Stomach (tissue), 4 donors: ENCODE measurements at regions not wholly inside any gene's neighbourhood (a gene's known extent, or its start where the extent isn't known, plus 50 kb on each side); places are given as distances from the start of the nearest gene placed in this dataset.

Source experiments
- CTCF ChIP-seq, 7 experiments: fragments of 450-650 bp in 4 of 7; fragments of 200-600 bp in 3 of 7; sonication (generic) in 3 of 7; IDR thresholded peaks; one replicate each; pipeline ENCODE4 v1.5.1; 2016 to 2019; ENCODE audit warnings: antibody characterized with exemption in 7 of 7, control low read depth in 2 of 7, mild to moderate bottlenecking in 1 of 7
- POLR2A ChIP-seq, 4 donors: fragments of 450-650 bp; IDR thresholded peaks; one replicate each; pipeline ENCODE4 v1.6.1; 2016; ENCODE audit warnings: antibody characterized with exemption in 4 of 4, control low read depth in 2 of 4, mild to moderate bottlenecking in 1 of 4, moderate library complexity in 1 of 4
- POLR2AphosphoS5 ChIP-seq, 3 donors: sonication (generic); formaldehyde crosslinking; IDR thresholded peaks; one replicate each; pipeline ENCODE4 v1.6.1; 2016; ENCODE audit warnings: antibody characterized with exemption in 3 of 3

- TF ChIP-seq CTCF (IDR thresholded peaks at IDR 0.05) (no peak), POLR2AphosphoS5 (IDR thresholded peaks at IDR 0.05) (no peak), POLR2A (IDR thresholded peaks at IDR 0.05) (no peak)
Measured at GRCh38 chr10:43808136-43808535, 159.5 kb upstream of the ZNF32 start.
